D721Med (cell line): ENCODE measurements at regions not wholly inside any gene's neighbourhood (a gene's known extent, or its start where the extent isn't known, plus 50 kb on each side); places are given as distances from the start of the nearest gene placed in this dataset.

Source experiments
- DNase-seq: peaks from one replicate; pipeline ENCODE4 v3.0.0; 2011; ENCODE audit warnings: low spot score; ENCODE audit not compliant: insufficient read length
- FAIRE-seq: peaks from 2 replicates; lab custom pipeline; 2011; peaks lifted over from hg19 to GRCh38; lab: Jason Lieb, UNC
- CTCF ChIP-seq: IDR thresholded peaks from 2 replicates; pipeline ENCODE4 v1.5.1; 2012; ENCODE audit warnings: mild to moderate bottlenecking, control low read depth; ENCODE audit not compliant: insufficient read depth; ENCODE audit errors: missing control alignments

- no peak for FAIRE-seq
- no peak for TF ChIP-seq CTCF
- no peak for DNase-seq
Measured at GRCh38 chr14:87879389-87879788, 113.6 kb downstream of the GALC start.

- no peak for TF ChIP-seq CTCF
- no peak for DNase-seq
- no peak for FAIRE-seq
Measured at GRCh38 chr14:87878959-87879358, 114.0 kb downstream of the GALC start.

- DNase-seq = no peak
- no peak for TF ChIP-seq CTCF
Measured at GRCh38 chr14:87877877-87878276, 115.1 kb downstream of the GALC start.

GRCh38 chr14:87874676-87875075, 118.3 kb downstream of the GALC start:
- FAIRE-seq = no peak
- DNase-seq = no peak
- TF ChIP-seq CTCF = no peak

More at GRCh38 chr14:87877877-87878276, 115.1 kb downstream of the GALC start:
- FAIRE-seq = no peak

GRCh38 chr14:87873741-87874140, 119.2 kb downstream of the GALC start:
- TF ChIP-seq CTCF = no peak
- DNase-seq = no peak
- FAIRE-seq = no peak

GRCh38 chr14:87869619-87870583, 123.1 kb downstream of the GALC start:
- no peak for TF ChIP-seq CTCF
- FAIRE-seq (no peak), DNase-seq (no peak)

GRCh38 chr14:87868920-87869319, 124.1 kb downstream of the GALC start:
- no peak for TF ChIP-seq CTCF
- FAIRE-seq = no peak
- DNase-seq = no peak
